ENCODE measurements at regions not wholly inside any gene's neighbourhood (a gene's known extent, or its start where the extent isn't known, plus 50 kb on each side); places are given as distances from the start of the nearest gene placed in this dataset.

- TF ChIP-seq, protein P1, sequence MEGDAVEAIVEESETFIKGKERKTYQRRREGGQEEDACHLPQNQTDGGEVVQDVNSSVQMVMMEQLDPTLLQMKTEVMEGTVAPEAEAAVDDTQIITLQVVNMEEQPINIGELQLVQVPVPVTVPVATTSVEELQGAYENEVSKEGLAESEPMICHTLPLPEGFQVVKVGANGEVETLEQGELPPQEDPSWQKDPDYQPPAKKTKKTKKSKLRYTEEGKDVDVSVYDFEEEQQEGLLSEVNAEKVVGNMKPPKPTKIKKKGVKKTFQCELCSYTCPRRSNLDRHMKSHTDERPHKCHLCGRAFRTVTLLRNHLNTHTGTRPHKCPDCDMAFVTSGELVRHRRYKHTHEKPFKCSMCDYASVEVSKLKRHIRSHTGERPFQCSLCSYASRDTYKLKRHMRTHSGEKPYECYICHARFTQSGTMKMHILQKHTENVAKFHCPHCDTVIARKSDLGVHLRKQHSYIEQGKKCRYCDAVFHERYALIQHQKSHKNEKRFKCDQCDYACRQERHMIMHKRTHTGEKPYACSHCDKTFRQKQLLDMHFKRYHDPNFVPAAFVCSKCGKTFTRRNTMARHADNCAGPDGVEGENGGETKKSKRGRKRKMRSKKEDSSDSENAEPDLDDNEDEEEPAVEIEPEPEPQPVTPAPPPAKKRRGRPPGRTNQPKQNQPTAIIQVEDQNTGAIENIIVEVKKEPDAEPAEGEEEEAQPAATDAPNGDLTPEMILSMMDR (conservative IDR thresholded peaks at IDR 0.05 in 1 of 2, IDR thresholded peaks at IDR 0.05 in 1 of 2; ENCODE audit: extremely low read depth in 1 of 2, insufficient read depth in 1 of 2, low read depth in 1 of 2, low read length in 2 of 2), result no peak
- TF ChIP-seq EZH2 (IDR thresholded peaks at IDR 0.05; ENCODE audit: borderline replicate concordance, low read length), result no peak
These were observed 221.5 kb upstream of the TBL1XR1 start for GRCh38 chr3:177418787-177419186.

Data from mammary epithelial cell (primary cell).